Activated T-helper 2 cell treated with anti-CD3 and anti-CD28 coated beads, Interferon-gamma antibody, Interleukin-2, Interleukin-4, amounts not matched to agents 10 μg/mL and 5 μg/mL and 100 μg/mL, durations not matched to agents 14 hours and 24 hours and 36 hours (primary cell): ENCODE measurements at regions not wholly inside any gene's neighbourhood (a gene's known extent, or its start where the extent isn't known, plus 50 kb on each side); places are given as distances from the start of the nearest gene placed in this dataset.

Experiments
- DNase-seq: peaks from one replicate; pipeline ENCODE4 v3.0.0; 2021; ENCODE audit warnings: low spot score
- H3K27ac Mint-ChIP-seq: one replicate; pipeline ENCODE4 v1.8.0; 2021; ENCODE audit warnings: mixed read lengths
- H3K27me3 Mint-ChIP-seq: one replicate; pipeline ENCODE4 v1.8.0; 2021; ENCODE audit warnings: low read depth, mixed read lengths
- H3K36me3 Mint-ChIP-seq: one replicate; pipeline ENCODE4 v1.8.0; 2021; ENCODE audit warnings: low read depth, mixed read lengths
- H3K4me1 Mint-ChIP-seq: one replicate; pipeline ENCODE4 v1.8.0; 2021; ENCODE audit warnings: low read depth, mixed read lengths
- H3K4me3 Mint-ChIP-seq: one replicate; pipeline ENCODE4 v1.8.0; 2021; ENCODE audit warnings: low read depth, mild to moderate bottlenecking, moderate library complexity, mixed read lengths
- H3K9me3 Mint-ChIP-seq: one replicate; pipeline ENCODE4 v1.8.0; 2021; ENCODE audit warnings: mixed read lengths
- intact Hi-C: fragments of 100-400 bp; cut with micrococcal nuclease; formaldehyde crosslinking; loops from one replicate; pipeline ENCODE4 v1.15.1; 2023

- no peak overlapping the region for H3K4me3 Mint-ChIP-seq
- peaks cover 4% of the 10 kb centered on the region for H3K9me3 Mint-ChIP-seq
- DNase-seq, result no peak
- H3K27me3 Mint-ChIP-seq, result no peaks in the 10 kb centered on the region
- intact Hi-C loops, result no loop called here
- H3K36me3 Mint-ChIP-seq, result no peaks in the 10 kb centered on the region
- H3K27ac Mint-ChIP-seq, result no peak overlapping the region
- H3K4me1 Mint-ChIP-seq, result no peaks in the 10 kb centered on the region
These were observed 166.6 kb upstream of the NCKAP5 start for GRCh38 chr2:133734716-133735495.

DNA sequence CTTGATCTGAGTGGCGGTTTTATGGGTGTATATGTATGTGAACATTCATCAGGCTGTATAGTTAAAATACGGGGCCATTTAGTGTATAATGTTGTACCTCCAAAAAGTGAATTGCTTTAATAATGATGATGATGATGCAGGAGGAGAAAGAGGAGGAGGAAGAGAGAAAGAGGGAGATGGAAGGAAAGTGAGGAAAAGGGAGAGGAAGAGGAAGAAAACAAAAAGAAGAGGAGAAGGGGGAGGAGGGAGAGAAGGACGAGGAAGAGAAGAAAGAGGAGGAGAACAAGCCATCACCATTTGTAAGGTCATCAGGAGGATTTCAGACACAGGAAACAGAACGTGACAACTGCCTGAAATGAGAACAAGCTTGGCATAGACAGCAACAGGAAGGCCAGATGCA lies 168.4 kb upstream of the NCKAP5 start:
- H3K4me1 Mint-ChIP-seq, result no peaks in the 10 kb centered on the region
- no peak for DNase-seq
- no peak overlapping the region for H3K27ac Mint-ChIP-seq
- no peaks in the 10 kb centered on the region for H3K27me3 Mint-ChIP-seq
- H3K4me3 Mint-ChIP-seq, result no peak overlapping the region
- intact Hi-C loops, result no loop called here
- H3K36me3 Mint-ChIP-seq, result no peaks in the 10 kb centered on the region
- H3K9me3 Mint-ChIP-seq, result peaks cover 4% of the 10 kb centered on the region

DNA sequence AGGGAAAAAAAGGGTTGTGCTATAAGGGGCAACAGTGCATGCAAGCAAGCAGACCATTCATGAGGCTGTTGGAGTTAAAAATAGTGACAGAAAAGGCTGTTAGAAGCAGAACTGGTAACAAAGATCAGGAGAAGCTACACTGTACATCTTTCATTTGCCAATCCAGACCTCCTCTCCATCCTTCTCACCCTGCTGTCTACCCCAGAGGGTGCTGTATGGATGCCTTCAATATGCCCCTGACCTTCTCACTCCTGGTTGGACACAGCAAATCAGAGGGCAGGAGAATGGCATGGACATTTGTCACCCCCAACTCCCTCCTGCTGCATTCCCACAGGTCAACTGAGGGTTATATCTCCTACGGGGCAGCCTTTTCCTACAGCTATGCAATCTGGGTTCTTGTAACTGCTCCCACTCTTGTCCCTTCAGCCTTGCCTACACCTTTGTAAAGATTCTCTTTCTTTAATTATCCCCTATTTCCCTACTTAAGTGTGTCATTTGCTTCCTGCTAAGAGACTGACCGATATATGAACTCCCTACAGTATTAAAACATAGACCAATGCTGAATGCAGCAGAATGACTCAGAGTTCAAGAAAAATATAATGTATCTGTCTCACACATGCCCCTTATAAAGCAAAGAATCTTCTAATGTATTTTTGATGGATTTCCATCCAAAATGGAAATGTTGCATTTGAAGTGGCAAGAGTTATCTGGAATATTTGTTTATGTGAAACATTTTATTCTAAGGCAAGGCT lies 169.2 kb upstream of the NCKAP5 start:
- Mint-ChIP-seq H3K27ac (no peak overlapping the region), H3K27me3 (no peaks in the 10 kb centered on the region), H3K4me1 (no peaks in the 10 kb centered on the region), H3K9me3 (peaks cover 4% of the 10 kb centered on the region), H3K4me3 (no peak overlapping the region), H3K36me3 (no peaks in the 10 kb centered on the region)
- DNase-seq, result no peak
- intact Hi-C loops, result no loop called here

DNA sequence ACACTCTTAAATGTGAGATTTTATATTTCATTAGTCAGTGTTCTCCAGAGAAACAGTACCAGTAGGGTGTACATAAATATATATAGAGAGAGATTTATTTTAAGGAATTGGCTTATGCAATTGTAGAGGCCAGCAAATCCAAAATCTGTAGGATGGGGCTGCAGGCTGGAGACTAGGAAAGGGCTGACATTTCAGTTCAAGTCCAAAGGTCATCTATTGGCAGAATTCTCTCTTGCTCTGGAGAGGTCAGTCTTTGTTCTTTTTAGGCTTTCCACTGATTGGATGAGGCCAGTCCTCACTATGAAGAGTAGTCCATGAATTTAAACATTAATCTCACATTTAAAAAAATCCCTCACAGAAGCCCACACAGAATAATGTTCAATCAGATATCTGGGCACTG lies 170.8 kb upstream of the NCKAP5 start:
- Mint-ChIP-seq H3K36me3 (no peaks in the 10 kb centered on the region), H3K4me1 (no peaks in the 10 kb centered on the region), H3K9me3 (peaks cover 4% of the 10 kb centered on the region), H3K4me3 (no peak overlapping the region), H3K27ac (no peak overlapping the region), H3K27me3 (no peaks in the 10 kb centered on the region)
- no peak for DNase-seq
- intact Hi-C loops, result no loop called here

DNA sequence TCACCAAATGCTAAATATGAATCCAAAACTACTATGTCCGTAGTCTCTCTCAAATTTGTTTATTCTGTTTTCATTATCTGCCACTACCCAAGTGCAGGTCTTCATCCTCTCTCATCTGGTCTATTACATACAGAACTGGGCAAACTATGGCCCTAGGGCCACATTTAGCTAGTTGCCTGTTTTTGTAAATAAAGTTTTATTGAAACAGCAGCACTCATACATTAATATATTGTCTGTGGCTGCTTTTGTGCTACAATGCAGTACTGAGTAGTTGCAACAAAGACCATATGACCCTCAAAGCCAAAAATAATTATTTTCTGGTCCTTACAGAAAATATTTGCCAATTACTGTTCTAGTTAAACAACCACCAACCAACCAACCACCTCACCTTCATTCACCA lies 172.2 kb upstream of the NCKAP5 start:
- Mint-ChIP-seq H3K4me3 (no peak overlapping the region), H3K36me3 (no peaks in the 10 kb centered on the region), H3K9me3 (no peaks in the 10 kb centered on the region), H3K27ac (no peak overlapping the region), H3K27me3 (no peaks in the 10 kb centered on the region), H3K4me1 (no peaks in the 10 kb centered on the region)
- DNase-seq, result no peak
- intact Hi-C loops, result no loop called here

GRCh38 chr2:133748007-133748700 lies 179.9 kb upstream of the NCKAP5 start:
- Mint-ChIP-seq H3K9me3 (no peaks in the 10 kb centered on the region), H3K27ac (no peak overlapping the region), H3K36me3 (no peaks in the 10 kb centered on the region), H3K27me3 (no peaks in the 10 kb centered on the region), H3K4me3 (no peak overlapping the region), H3K4me1 (no peaks in the 10 kb centered on the region)
- no peak for DNase-seq
- intact Hi-C loops, result no loop called here

DNA sequence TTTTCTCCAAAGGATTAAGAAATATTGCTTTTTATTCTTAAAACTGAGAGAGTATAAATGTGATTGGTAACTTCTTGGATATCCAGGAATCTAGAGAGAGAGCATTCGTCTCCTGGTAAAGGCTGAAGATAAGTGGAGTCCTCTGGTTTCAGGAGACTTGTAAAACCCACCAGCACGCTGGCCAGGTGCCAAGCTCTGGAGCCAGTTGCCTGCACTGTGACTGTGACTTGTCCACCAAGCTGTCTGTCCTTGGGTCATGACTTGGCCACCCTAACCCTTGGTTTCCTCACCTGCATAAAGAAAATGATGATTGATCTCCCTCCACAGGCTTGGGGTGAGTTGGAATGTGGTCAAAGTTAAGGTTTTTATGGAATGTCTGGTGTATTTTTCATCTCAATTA lies 185.4 kb upstream of the NCKAP5 start:
- Mint-ChIP-seq H3K36me3 (no peaks in the 10 kb centered on the region), H3K4me3 (no peak overlapping the region), H3K4me1 (no peaks in the 10 kb centered on the region), H3K9me3 (no peaks in the 10 kb centered on the region), H3K27ac (no peak overlapping the region), H3K27me3 (no peaks in the 10 kb centered on the region)
- DNase-seq, result no peak
- intact Hi-C loops, result no loop called here

GRCh38 chr2:133755480-133756300 lies 187.4 kb upstream of the NCKAP5 start:
- DNase-seq, result no peak
- Mint-ChIP-seq H3K27me3 (no peaks in the 10 kb centered on the region), H3K27ac (no peak overlapping the region), H3K4me1 (no peaks in the 10 kb centered on the region), H3K36me3 (no peaks in the 10 kb centered on the region), H3K9me3 (no peaks in the 10 kb centered on the region), H3K4me3 (no peak overlapping the region)
- intact Hi-C loops, result no loop called here

DNA sequence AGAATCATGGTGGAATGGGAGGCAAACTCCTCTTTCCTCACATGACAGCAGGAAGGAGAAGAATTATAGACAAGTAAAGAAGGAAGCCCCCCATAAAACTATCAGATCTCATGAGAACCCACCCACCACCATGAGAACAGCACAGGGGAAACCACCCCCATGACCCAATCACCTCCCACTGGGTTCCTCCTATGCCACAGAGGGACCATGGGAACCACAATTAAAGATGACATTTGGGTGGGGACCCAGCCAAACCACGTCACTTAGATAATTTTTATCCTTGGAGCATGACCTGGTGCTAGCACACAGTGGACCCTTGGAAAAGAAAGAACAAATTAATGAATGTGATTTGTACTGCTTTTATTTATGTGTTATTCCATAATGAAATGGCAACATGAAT lies 188.6 kb upstream of the NCKAP5 start:
- Mint-ChIP-seq H3K4me3 (no peak overlapping the region), H3K36me3 (no peaks in the 10 kb centered on the region), H3K27ac (no peak overlapping the region), H3K9me3 (no peaks in the 10 kb centered on the region), H3K4me1 (no peaks in the 10 kb centered on the region), H3K27me3 (no peaks in the 10 kb centered on the region)
- intact Hi-C loops, result no loop called here
- no peak for DNase-seq

- Mint-ChIP-seq H3K4me1 (no peaks in the 10 kb centered on the region), H3K36me3 (no peaks in the 10 kb centered on the region), H3K27ac (no peak overlapping the region), H3K9me3 (no peaks in the 10 kb centered on the region), H3K27me3 (no peaks in the 10 kb centered on the region), H3K4me3 (no peak overlapping the region)
- no peak for DNase-seq
- intact Hi-C loops, result no loop called here
These were observed 192.1 kb upstream of the NCKAP5 start for GRCh38 chr2:133760376-133760775.

GRCh38 chr2:133765658-133766057 lies 197.4 kb upstream of the NCKAP5 start:
- no peak overlapping the region for H3K27ac Mint-ChIP-seq
- no peaks in the 10 kb centered on the region for H3K36me3 Mint-ChIP-seq
- no peak overlapping the region for H3K4me3 Mint-ChIP-seq
- no peaks in the 10 kb centered on the region for H3K27me3 Mint-ChIP-seq
- H3K9me3 Mint-ChIP-seq, result no peaks in the 10 kb centered on the region
- H3K4me1 Mint-ChIP-seq, result no peaks in the 10 kb centered on the region
- intact Hi-C loops, result no loop called here
- DNase-seq, result no peak

- Mint-ChIP-seq H3K9me3 (no peaks in the 10 kb centered on the region), H3K27ac (no peak overlapping the region), H3K4me3 (no peak overlapping the region), H3K4me1 (no peaks in the 10 kb centered on the region), H3K27me3 (no peaks in the 10 kb centered on the region), H3K36me3 (no peaks in the 10 kb centered on the region)
- intact Hi-C loops, result no loop called here
- no peak for DNase-seq
These were observed 198.0 kb upstream of the NCKAP5 start for GRCh38 chr2:133766164-133766832.
